ENCODE measurements at regions not wholly inside any gene's neighbourhood (a gene's known extent, or its start where the extent isn't known, plus 50 kb on each side); places are given as distances from the start of the nearest gene placed in this dataset.
A peak's percentile ranks its signal among the peaks of the same experiment; 100 is the strongest.

DNA sequence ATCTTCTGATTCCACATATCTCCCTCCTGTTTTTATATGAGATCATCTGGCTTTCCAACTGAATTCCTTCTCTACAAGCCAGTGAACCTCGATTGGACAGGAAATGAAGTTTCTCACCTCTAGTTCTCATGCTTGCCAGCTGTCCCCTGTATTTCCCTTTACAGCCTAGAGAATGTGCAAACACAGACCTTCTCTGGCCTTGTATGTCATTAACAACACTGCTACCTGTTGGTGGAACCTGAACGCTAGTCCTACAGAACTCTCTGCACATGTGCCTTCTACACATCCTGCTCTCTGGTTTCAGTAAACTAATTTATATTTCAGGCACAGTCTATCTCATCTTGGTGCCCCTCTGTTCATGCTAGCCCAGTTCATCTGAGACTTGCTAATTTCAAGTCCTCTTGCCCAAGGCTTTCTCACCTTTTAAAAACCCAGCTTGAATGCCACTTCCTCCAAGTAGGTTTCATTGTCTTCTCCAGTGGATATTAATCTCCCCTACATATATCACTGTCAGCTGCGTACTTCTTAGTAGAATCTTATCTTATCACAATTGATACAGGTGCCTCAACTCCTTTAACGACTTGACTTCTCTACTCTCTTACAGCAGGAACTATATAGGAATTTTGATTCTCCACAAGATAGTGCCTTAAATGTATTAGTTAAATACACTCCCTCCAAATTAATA is 549.9 kb downstream of the PLPP3 start:
- no peaks in the 10 kb centered on the region for H3K79me2 ChIP-seq (ENCODE audit: control insufficient read depth, insufficient read depth, low read length)
- ATAC-seq (peak; percentile 51), FAIRE-seq (peak; percentile 31), DNase-seq (ENCODE audit: low read depth, low spot score) (peak; percentile 5)
- WGBS (ENCODE audit: insufficient coverage, insufficient replicate concordance, low lambda C conversion rate, missing lambda C conversion rate) = 16% methylated on average over 4 of the region's 4 CpGs
- no peak overlapping the region for H3K4me2 ChIP-seq (ENCODE audit: control insufficient read depth, insufficient read depth)
- BruUV-seq (replicated peaks) = no TSS peak
- no peak overlapping the region for H2AFZ ChIP-seq (ENCODE audit: control insufficient read depth, low read depth, low read length)
- no peak overlapping the region for H3K27ac ChIP-seq (ENCODE audit: control insufficient read depth, insufficient read depth)
- TF ChIP-seq RAD21 (IDR thresholded peaks at IDR 0.05; ENCODE audit: insufficient read depth, low read depth, low read length) (peak; percentile 33; the same call in 1 of the 2 replicates), RUNX3 (IDR thresholded peaks at IDR 0.05; ENCODE audit: low read length) (no peak), ETV6 (conservative IDR thresholded peaks at IDR 0.05 in 1 of 2, IDR thresholded peaks at IDR 0.05 in 1 of 2; ENCODE audit: borderline replicate concordance in 1 of 2, low read depth in 1 of 2) (peak in 1 of 2 experiments; percentile 45; a peak in 1 of 4 replicates), PKNOX1 (IDR thresholded peaks at IDR 0.05) (peak; percentile 51; the same call in 1 of the 2 replicates)
- TF ChIP-seq, protein P1, sequence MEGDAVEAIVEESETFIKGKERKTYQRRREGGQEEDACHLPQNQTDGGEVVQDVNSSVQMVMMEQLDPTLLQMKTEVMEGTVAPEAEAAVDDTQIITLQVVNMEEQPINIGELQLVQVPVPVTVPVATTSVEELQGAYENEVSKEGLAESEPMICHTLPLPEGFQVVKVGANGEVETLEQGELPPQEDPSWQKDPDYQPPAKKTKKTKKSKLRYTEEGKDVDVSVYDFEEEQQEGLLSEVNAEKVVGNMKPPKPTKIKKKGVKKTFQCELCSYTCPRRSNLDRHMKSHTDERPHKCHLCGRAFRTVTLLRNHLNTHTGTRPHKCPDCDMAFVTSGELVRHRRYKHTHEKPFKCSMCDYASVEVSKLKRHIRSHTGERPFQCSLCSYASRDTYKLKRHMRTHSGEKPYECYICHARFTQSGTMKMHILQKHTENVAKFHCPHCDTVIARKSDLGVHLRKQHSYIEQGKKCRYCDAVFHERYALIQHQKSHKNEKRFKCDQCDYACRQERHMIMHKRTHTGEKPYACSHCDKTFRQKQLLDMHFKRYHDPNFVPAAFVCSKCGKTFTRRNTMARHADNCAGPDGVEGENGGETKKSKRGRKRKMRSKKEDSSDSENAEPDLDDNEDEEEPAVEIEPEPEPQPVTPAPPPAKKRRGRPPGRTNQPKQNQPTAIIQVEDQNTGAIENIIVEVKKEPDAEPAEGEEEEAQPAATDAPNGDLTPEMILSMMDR (IDR thresholded peaks at IDR 0.05 in 2 of 3, conservative IDR thresholded peaks at IDR 0.05 in 1 of 3; ENCODE audit: control insufficient read depth in 2 of 3, extremely low read depth in 1 of 3, insufficient read depth in 1 of 3, low read depth in 3 of 3, low read length in 3 of 3) = 0 out of 6 replicates have a peak, but pooled peaks of 1 of the 3 experiments have one; percentile 0
- no peaks in the 10 kb centered on the region; the same call in 2 of the 3 replicates for H3K9me3 ChIP-seq (replicated peaks; ENCODE audit: control insufficient read depth, insufficient read depth, low read length)
- H3K4me3 ChIP-seq = no peak overlapping the region
- CTCF ChIA-PET = interaction anchor here (0.9 to 1.4 kb wide), 2 partner anchors 14 to 554 kb away, joined by 3 read pairs; no protein-coding TSS in a partner anchor
- no peaks in the 10 kb centered on the region; the same call in 1 of the 2 replicates for H3K4me1 ChIP-seq (ENCODE audit: control insufficient read depth, insufficient read depth, low read length)
- RAD21 ChIA-PET (ENCODE audit: unreplicated experiment) = interaction anchor here (0.9 kb wide), 1 partner anchor 165 kb away, joined by 3 read pairs; no protein-coding TSS in a partner anchor
- H3K36me3 ChIP-seq (ENCODE audit: control insufficient read depth in 2 of 2, insufficient read depth in 2 of 2, low read length in 1 of 2) = no peaks in the 10 kb centered on the region
- H3K27me3 ChIP-seq (replicated peaks in 1 of 2; ENCODE audit: control insufficient read depth in 2 of 2, insufficient read depth in 2 of 2, low read length in 1 of 2) = no peaks in the 10 kb centered on the region
- POLR2A ChIA-PET = no interaction called here
- SMC1A ChIA-PET (ENCODE audit: uncharacterized antibody, unreplicated experiment) = interaction anchor here (0.7 to 1.6 kb wide), 4 partner anchors 38 to 177 kb away, joined by 3 read pairs; no protein-coding TSS in a partner anchor
- H3K9ac ChIP-seq (ENCODE audit: control insufficient read depth, insufficient read depth, low read length) = no peak overlapping the region
- no peaks in the 10 kb centered on the region for H4K20me1 ChIP-seq (ENCODE audit: control insufficient read depth, insufficient read depth)
- intact Hi-C loops (cut with micrococcal nuclease; ENCODE audit: unreplicated experiment) = loop anchor here (5.0 kb wide), 1 partner anchor 303 kb away; no protein-coding TSS in a partner anchor
- in situ Hi-C loops (cut with MboI) = no loop called here
